Stimulated activated CD8-positive, alpha-beta memory T cell treated with anti-CD3 and anti-CD28 coated beads, Interleukin-12 subunit alpha, Interleukin-12 subunit beta, amount 100 ng/mL, for 4 hours (primary cell): ENCODE measurements at regions not wholly inside any gene's neighbourhood (a gene's known extent, or its start where the extent isn't known, plus 50 kb on each side); places are given as distances from the start of the nearest gene placed in this dataset.
"Not testable (repeated sequence)": the region's sequence is repeated elsewhere in the genome, so short reads cannot be mapped to it uniquely, and the experiment has no call there.

ENCODE experiments used
- DNase-seq: peaks from one replicate; pipeline ENCODE4 v3.0.0-alpha.2; 2020; ENCODE audit warnings: low read depth

GRCh38 chr3:72082186-72082715, 297.3 kb upstream of the PROK2 start:
- DNase-seq, result no peak

GRCh38 chr3:72081471-72082185, 296.7 kb upstream of the PROK2 start:
- DNase-seq, result no peak

GRCh38 chr3:72080800-72081199, 295.9 kb upstream of the PROK2 start:
- no peak for DNase-seq

- DNase-seq, result no peak
Measured at GRCh38 chr3:72080095-72080494, 295.1 kb upstream of the PROK2 start.

GRCh38 chr3:72079369-72079872, 294.5 kb upstream of the PROK2 start:
- no peak for DNase-seq

- no peak for DNase-seq
Measured at GRCh38 chr3:72078676-72079368, 293.9 kb upstream of the PROK2 start.

GRCh38 chr3:72077473-72078259, 292.7 kb upstream of the PROK2 start:
- no peak for DNase-seq

- DNase-seq, result not testable (repeated sequence)
Measured at GRCh38 chr3:72075848-72076247, 290.9 kb upstream of the PROK2 start.

GRCh38 chr3:72071624-72072023, 286.7 kb upstream of the PROK2 start:
- no peak for DNase-seq

GRCh38 chr3:72070005-72070404, 285.1 kb upstream of the PROK2 start:
- DNase-seq, result no peak

GRCh38 chr3:72069543-72069942, 284.6 kb upstream of the PROK2 start:
- DNase-seq, result no peak

GRCh38 chr3:72068621-72069020, 283.7 kb upstream of the PROK2 start:
- no peak for DNase-seq

GRCh38 chr3:72067721-72068120, 282.8 kb upstream of the PROK2 start:
- no peak for DNase-seq

GRCh38 chr3:72065872-72066641, 281.1 kb upstream of the PROK2 start:
- DNase-seq, result no peak

GRCh38 chr3:72065236-72065635, 280.3 kb upstream of the PROK2 start:
- DNase-seq, result no peak

- DNase-seq, result not testable (repeated sequence)
Measured at GRCh38 chr3:72064727-72065126, 279.8 kb upstream of the PROK2 start.

GRCh38 chr3:72062017-72062416, 277.1 kb upstream of the PROK2 start:
- DNase-seq, result no peak

GRCh38 chr3:72060447-72061034, 275.6 kb upstream of the PROK2 start:
- no peak for DNase-seq

GRCh38 chr3:72058493-72059081, 273.6 kb upstream of the PROK2 start:
- DNase-seq, result no peak

- DNase-seq, result no peak
Measured at GRCh38 chr3:72055436-72055835, 270.5 kb upstream of the PROK2 start.

- no peak for DNase-seq
Measured at GRCh38 chr3:72054976-72055375, 270.0 kb upstream of the PROK2 start.
